Thyroid gland (tissue), 4 donors: ENCODE measurements at regions not wholly inside any gene's neighbourhood (a gene's known extent, or its start where the extent isn't known, plus 50 kb on each side); places are given as distances from the start of the nearest gene placed in this dataset.

Experiments
- DNase-seq, 2 donors: peaks; one replicate each; pipeline ENCODE4 v3.0.0-alpha.2; 2019
- H3K27ac ChIP-seq, 3 donors: fragments of 200-600 bp; sonication (generic); 1 replicate in 2 of 3; 2 replicates in 1 of 3; pipeline ENCODE4 v1.5.1; 2016 to 2019; ENCODE audit warnings: mild to moderate bottlenecking in 1 of 3, moderate library complexity in 1 of 3
- H3K27me3 ChIP-seq: fragments of 200-600 bp; sonication (generic); one replicate; pipeline ENCODE4 v1.5.1; 2019
- H3K36me3 ChIP-seq, 2 donors: fragments of 200-600 bp; sonication (generic); one replicate each; pipeline ENCODE4 v1.5.1; 2016 to 2019
- H3K4me1 ChIP-seq, 2 donors: fragments of 200-600 bp; sonication (generic); one replicate each; pipeline ENCODE4 v1.5.1; 2017 to 2019
- H3K4me3 ChIP-seq, 3 donors: fragments of 200-600 bp; sonication (generic); replicated peaks in 1 of 3; 1 replicate in 2 of 3; 2 replicates in 1 of 3; pipeline ENCODE4 v1.5.1; 2016; ENCODE audit warnings: mild to moderate bottlenecking in 1 of 3
- H3K9me3 ChIP-seq: fragments of 200-600 bp; sonication (generic); one replicate; pipeline ENCODE4 v1.5.1; 2017
- POLR2A ChIP-seq, 2 donors: fragments of 450-650 bp; IDR thresholded peaks; one replicate each; pipeline ENCODE4 v1.6.1; 2017; ENCODE audit warnings: antibody characterized with exemption in 2 of 2, mild to moderate bottlenecking in 2 of 2, moderate library complexity in 1 of 2
- WGBS, 2 donors: methylation state at CpG; one replicate each; pipeline ENCODE4 v1.1.5; 2017; 5-methylcytosine and 5-hydroxymethylcytosine counted together
- intact Hi-C: fragments of 100-400 bp; cut with DNase I; formaldehyde crosslinking; loops from one replicate; pipeline ENCODE4 v1.15.1; 2023
- TF ChIP-seq, protein P1 (sequence below), 6 experiments: fragments of 200-600 bp in 3 of 6; fragments of 450-650 bp in 3 of 6; sonication (generic) in 3 of 6; IDR thresholded peaks; one replicate each; pipeline ENCODE4 v1.5.1; 2016 to 2019; ENCODE audit warnings: antibody characterized with exemption in 6 of 6, mild to moderate bottlenecking in 2 of 6, inconsistent platforms in 1 of 6, moderate library complexity in 1 of 6

DNA sequence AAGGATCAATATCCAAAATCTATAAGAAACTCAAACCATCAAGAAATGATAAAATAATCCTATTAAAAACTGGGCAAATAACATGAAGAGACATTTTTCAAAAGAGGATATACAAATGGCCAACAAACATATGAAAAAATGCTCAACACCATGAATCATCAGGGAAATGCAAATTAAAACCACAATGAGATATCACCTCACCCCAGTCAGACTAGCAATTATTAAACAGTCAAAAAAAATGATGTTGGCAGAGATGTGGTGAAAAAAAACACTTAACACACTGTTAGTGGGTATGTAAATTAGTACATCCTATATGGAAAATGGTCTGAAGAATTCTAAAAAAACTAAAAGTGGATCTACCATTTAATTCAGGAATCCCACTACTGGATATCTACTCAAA, 379.0 kb upstream of the SOX9 start:
- Histone ChIP-seq H3K9me3 (no peaks in the 10 kb centered on the region), H3K4me1 (no peaks in the 10 kb centered on the region), H3K27me3 (no peaks in the 10 kb centered on the region), H3K36me3 (no peaks in the 10 kb centered on the region), H3K4me3 (no peak overlapping the region), H3K27ac (no peak overlapping the region)
- DNase-seq = no peak
- intact Hi-C loops = no loop called here
- no peak for TF ChIP-seq POLR2A (IDR thresholded peaks at IDR 0.05)
- TF ChIP-seq, protein P1, sequence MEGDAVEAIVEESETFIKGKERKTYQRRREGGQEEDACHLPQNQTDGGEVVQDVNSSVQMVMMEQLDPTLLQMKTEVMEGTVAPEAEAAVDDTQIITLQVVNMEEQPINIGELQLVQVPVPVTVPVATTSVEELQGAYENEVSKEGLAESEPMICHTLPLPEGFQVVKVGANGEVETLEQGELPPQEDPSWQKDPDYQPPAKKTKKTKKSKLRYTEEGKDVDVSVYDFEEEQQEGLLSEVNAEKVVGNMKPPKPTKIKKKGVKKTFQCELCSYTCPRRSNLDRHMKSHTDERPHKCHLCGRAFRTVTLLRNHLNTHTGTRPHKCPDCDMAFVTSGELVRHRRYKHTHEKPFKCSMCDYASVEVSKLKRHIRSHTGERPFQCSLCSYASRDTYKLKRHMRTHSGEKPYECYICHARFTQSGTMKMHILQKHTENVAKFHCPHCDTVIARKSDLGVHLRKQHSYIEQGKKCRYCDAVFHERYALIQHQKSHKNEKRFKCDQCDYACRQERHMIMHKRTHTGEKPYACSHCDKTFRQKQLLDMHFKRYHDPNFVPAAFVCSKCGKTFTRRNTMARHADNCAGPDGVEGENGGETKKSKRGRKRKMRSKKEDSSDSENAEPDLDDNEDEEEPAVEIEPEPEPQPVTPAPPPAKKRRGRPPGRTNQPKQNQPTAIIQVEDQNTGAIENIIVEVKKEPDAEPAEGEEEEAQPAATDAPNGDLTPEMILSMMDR (IDR thresholded peaks at IDR 0.05) = no peak

DNA sequence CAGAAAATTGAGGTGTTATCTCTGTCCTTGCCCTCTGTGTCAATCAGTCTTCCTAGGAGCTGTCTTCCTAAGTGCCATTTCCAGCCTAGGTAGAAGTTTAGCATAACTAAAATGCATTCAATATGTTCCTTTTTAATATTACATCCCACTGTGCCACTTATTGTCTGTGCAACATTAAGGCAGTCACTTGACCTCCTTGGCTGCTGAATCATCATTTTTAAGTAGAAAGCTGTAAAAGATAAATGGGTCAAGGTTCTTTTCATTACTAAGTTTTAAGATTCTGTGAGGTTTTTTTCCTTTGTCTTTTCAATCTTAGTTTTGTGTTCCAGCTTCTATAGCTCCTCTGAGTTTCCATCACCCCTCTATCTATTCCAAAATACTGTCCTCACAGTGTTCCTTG, 371.9 kb upstream of the SOX9 start:
- no peaks in the 10 kb centered on the region for H3K9me3 ChIP-seq
- H3K36me3 ChIP-seq = no peaks in the 10 kb centered on the region
- intact Hi-C loops = no loop called here
- TF ChIP-seq POLR2A (IDR thresholded peaks at IDR 0.05) = no peak
- TF ChIP-seq, protein P1 (IDR thresholded peaks at IDR 0.05) = no peak
- no peak overlapping the region for H3K27ac ChIP-seq
- no peaks in the 10 kb centered on the region for H3K27me3 ChIP-seq
- no peak for DNase-seq
- no peaks in the 10 kb centered on the region for H3K4me1 ChIP-seq
- no peak overlapping the region for H3K4me3 ChIP-seq

DNA sequence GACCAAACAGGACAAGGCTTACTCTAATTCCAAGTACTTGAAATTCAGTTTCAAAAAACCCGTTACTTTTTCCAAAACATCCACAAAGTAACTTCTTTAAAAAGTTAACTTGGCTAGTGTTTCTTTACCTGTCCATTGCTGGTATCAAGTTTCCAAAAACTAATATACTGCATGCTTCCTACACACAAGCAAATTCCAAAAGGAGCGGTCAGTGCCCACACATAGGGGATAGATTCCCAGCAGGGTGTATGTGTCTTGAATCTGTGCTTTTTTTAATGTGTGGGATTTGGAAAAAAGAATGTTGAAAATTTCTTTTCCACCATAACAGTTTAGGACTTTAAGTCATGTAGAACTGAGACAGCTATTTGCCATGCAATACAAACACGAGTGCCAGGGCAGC, 367.8 kb upstream of the SOX9 start:
- 83 to 86% methylated on average over 3 of the region's 3 CpGs for WGBS, 2 donors
- no peak for TF ChIP-seq POLR2A (IDR thresholded peaks at IDR 0.05)
- TF ChIP-seq, protein P1 (IDR thresholded peaks at IDR 0.05) = no peak
- no peaks in the 10 kb centered on the region for H3K4me1 ChIP-seq
- no peak for DNase-seq
- no peaks in the 10 kb centered on the region for H3K9me3 ChIP-seq
- H3K27ac ChIP-seq = no peak overlapping the region
- no peaks in the 10 kb centered on the region for H3K36me3 ChIP-seq
- intact Hi-C loops = no loop called here
- H3K27me3 ChIP-seq = no peaks in the 10 kb centered on the region
- no peak overlapping the region for H3K4me3 ChIP-seq

DNA sequence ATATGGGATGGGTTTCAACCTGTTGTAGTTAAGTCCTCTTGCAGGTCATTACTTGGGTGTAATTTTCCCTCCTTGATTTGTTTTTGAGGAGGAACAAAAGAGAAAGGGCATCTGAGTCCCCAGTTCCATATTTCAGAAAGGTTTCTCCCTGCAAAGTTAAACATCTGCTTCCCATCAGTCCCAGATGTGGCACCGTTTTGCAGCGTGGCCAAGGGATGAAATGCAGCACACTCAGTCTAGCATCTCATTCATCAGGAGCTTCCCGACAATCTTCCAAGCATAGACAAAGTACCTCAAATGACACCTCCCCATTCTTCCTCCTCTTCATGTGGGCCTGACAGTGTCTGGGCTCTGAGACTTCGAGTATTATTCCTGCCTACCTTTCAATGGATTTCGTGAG, 363.7 kb upstream of the SOX9 start:
- WGBS, 2 donors = 73 to 74% methylated on average over 5 of the region's 5 CpGs
- Histone ChIP-seq H3K27ac (no peak overlapping the region), H3K36me3 (no peaks in the 10 kb centered on the region), H3K4me1 (no peaks in the 10 kb centered on the region), H3K27me3 (no peaks in the 10 kb centered on the region), H3K9me3 (no peaks in the 10 kb centered on the region), H3K4me3 (no peak overlapping the region)
- TF ChIP-seq, protein P1 (IDR thresholded peaks at IDR 0.05) = no peak
- no peak for TF ChIP-seq POLR2A (IDR thresholded peaks at IDR 0.05)
- DNase-seq = no peak
- intact Hi-C loops = no loop called here

DNA sequence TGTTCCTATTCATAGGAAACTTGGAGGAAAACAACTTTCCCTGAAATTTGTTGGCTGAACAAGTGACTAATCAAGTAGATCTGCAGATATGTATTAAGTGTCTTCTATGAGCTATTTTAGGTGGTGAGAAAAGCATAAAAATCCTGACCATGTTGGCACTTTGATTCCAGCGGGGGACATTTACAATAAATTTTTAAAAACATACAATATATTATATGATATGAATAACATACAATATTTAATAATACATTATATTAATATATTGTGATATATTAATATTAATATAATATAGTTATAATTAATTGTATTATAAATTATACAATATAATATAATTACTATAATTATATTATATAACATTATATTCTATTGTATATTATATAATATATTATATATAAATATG, 362.9 kb upstream of the SOX9 start:
- TF ChIP-seq, protein P1 (IDR thresholded peaks at IDR 0.05) = no peak
- TF ChIP-seq POLR2A (IDR thresholded peaks at IDR 0.05) = no peak

More for the DNA sequence above, 362.9 kb upstream of the SOX9 start:
- Histone ChIP-seq H3K27ac (no peak overlapping the region), H3K9me3 (no peaks in the 10 kb centered on the region), H3K27me3 (no peaks in the 10 kb centered on the region), H3K4me1 (no peaks in the 10 kb centered on the region), H3K4me3 (no peak overlapping the region), H3K36me3 (no peaks in the 10 kb centered on the region)
- DNase-seq = no peak
- 96 to 98% methylated on average over 1 of the region's 1 CpG for WGBS, 2 donors
- intact Hi-C loops = no loop called here
